ENCODE measurements at regions not wholly inside any gene's neighbourhood (a gene's known extent, or its start where the extent isn't known, plus 50 kb on each side); places are given as distances from the start of the nearest gene placed in this dataset.
"Not testable (repeated sequence)": the region's sequence is repeated elsewhere in the genome, so short reads cannot be mapped to it uniquely, and the experiment has no call there.

- no peaks in the 10 kb centered on the region for H3K27me3 ChIP-seq
- no peaks in the 10 kb centered on the region for H3K9me3 ChIP-seq
- TF ChIP-seq CTCF (IDR thresholded peaks at IDR 0.05) (no peak), POLR2A (IDR thresholded peaks at IDR 0.05) (no peak)
- WGBS, 2 donors: 94% methylated on average over 4 of the region's 4 CpGs
- intact Hi-C loops (cut with DNase I; ENCODE audit: low total_unique reads): no loop called here
- no peaks in the 10 kb centered on the region for H3K4me1 ChIP-seq
- DNase-seq: no peak
- no peaks in the 10 kb centered on the region for H3K36me3 ChIP-seq (ENCODE audit: low read depth, missing control alignments)
- H3K27ac ChIP-seq: no peak overlapping the region
- no peak overlapping the region for H3K4me3 ChIP-seq
Observed at GRCh38 chr10:4226941-4227540, 442.0 kb upstream of the KLF6 start.

GRCh38 chr10:4224178-4224577 lies 439.2 kb upstream of the KLF6 start:
- 95 to 96% methylated on average over 6 of the region's 6 CpGs for WGBS, 2 donors
- Histone ChIP-seq H3K27me3 (no peaks in the 10 kb centered on the region), H3K27ac (no peak overlapping the region), H3K4me3 (no peak overlapping the region), H3K36me3 (ENCODE audit: low read depth, missing control alignments) (no peaks in the 10 kb centered on the region), H3K4me1 (no peaks in the 10 kb centered on the region), H3K9me3 (no peaks in the 10 kb centered on the region)
- intact Hi-C loops (cut with DNase I; ENCODE audit: low total_unique reads): no loop called here
- DNase-seq: no peak
- no peak for TF ChIP-seq POLR2A (IDR thresholded peaks at IDR 0.05)

DNA sequence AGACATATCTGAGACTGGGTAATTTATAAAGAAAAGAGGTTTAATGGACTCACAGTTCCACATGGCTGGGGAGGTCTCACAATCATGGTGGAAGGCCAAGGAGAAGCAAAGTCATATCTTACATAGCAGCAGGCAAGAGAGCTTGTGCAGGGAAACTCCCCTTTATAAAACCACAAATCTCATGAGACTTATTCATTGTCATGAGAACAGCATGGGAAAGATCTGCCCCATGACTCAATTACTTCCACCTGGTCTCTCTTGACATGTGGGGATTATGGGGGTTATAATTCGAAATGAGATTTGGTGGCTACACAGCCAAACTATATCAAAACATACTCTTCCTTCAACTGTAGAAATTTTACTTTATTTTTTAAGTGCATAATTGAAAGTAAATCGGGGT lies 436.3 kb upstream of the KLF6 start:
- H3K36me3 ChIP-seq (ENCODE audit: low read depth, missing control alignments); intact Hi-C loops (cut with DNase I; ENCODE audit: low total_unique reads); H3K9me3 ChIP-seq; DNase-seq; H3K27me3 ChIP-seq; H3K4me1 ChIP-seq; H3K27ac ChIP-seq; H3K4me3 ChIP-seq: not testable (repeated sequence)
- 96 to 99% methylated on average over 2 of the region's 2 CpGs for WGBS, 2 donors

DNA sequence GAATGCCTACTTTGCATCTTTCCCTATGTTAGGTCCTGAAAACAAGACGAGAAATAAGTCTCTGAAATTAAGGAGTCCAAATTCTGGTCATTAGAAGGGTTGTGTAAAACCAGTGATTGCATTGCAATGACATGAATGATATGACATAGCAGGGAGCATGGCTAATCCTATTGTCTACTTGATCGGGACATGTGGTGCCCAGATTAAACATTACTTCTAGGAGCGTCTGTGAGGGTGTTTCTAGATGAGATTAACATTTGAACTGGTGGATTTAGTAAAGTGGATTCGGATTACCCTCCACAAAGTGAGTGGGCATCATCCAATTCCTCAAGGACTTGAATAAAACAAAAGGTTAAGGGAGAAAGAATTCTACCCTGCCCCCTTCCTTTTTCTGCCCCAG lies 434.9 kb upstream of the KLF6 start:
- Histone ChIP-seq H3K27me3 (no peaks in the 10 kb centered on the region), H3K4me3 (no peak overlapping the region), H3K9me3 (no peaks in the 10 kb centered on the region), H3K36me3 (ENCODE audit: low read depth, missing control alignments) (no peaks in the 10 kb centered on the region), H3K4me1 (no peaks in the 10 kb centered on the region), H3K27ac (no peak overlapping the region)
- 92 to 96% methylated on average over 4 of the region's 4 CpGs for WGBS, 2 donors
- no peak for DNase-seq
- TF ChIP-seq POLR2A (IDR thresholded peaks at IDR 0.05) (no peak), CTCF (IDR thresholded peaks at IDR 0.05) (no peak)
- intact Hi-C loops (cut with DNase I; ENCODE audit: low total_unique reads): no loop called here

- no peak for DNase-seq
- intact Hi-C loops (cut with DNase I; ENCODE audit: low total_unique reads): no loop called here
- no peaks in the 10 kb centered on the region for H3K27me3 ChIP-seq
- H3K9me3 ChIP-seq: no peaks in the 10 kb centered on the region
- H3K27ac ChIP-seq: no peak overlapping the region
- H3K36me3 ChIP-seq (ENCODE audit: low read depth, missing control alignments): no peaks in the 10 kb centered on the region
- 62 to 71% methylated on average over 9 of the region's 9 CpGs for WGBS, 2 donors
- TF ChIP-seq CTCF (IDR thresholded peaks at IDR 0.05): no peak
- TF ChIP-seq POLR2A (IDR thresholded peaks at IDR 0.05): no peak
- H3K4me3 ChIP-seq: no peak overlapping the region
- no peaks in the 10 kb centered on the region for H3K4me1 ChIP-seq
Observed at GRCh38 chr10:4217653-4218052, 432.6 kb upstream of the KLF6 start.

- H3K27me3 ChIP-seq: no peaks in the 10 kb centered on the region
- no peak for TF ChIP-seq CTCF (IDR thresholded peaks at IDR 0.05)
- TF ChIP-seq POLR2A (IDR thresholded peaks at IDR 0.05): no peak
- DNase-seq: no peak
- no peaks in the 10 kb centered on the region for H3K4me1 ChIP-seq
- H3K9me3 ChIP-seq: no peaks in the 10 kb centered on the region
- no peak overlapping the region for H3K4me3 ChIP-seq
- 74 to 78% methylated on average over 5 of the region's 5 CpGs for WGBS, 2 donors
- H3K36me3 ChIP-seq (ENCODE audit: low read depth, missing control alignments): no peaks in the 10 kb centered on the region
- H3K27ac ChIP-seq: no peak overlapping the region
- intact Hi-C loops (cut with DNase I; ENCODE audit: low total_unique reads): no loop called here
Observed at GRCh38 chr10:4217187-4217586, 432.2 kb upstream of the KLF6 start.

Measured in testis (tissue), 2 donors.